CD4-positive, alpha-beta memory T cell (primary cell): ENCODE measurements at regions not wholly inside any gene's neighbourhood (a gene's known extent, or its start where the extent isn't known, plus 50 kb on each side); places are given as distances from the start of the nearest gene placed in this dataset.
A peak's percentile ranks its signal among the peaks of the same experiment; 100 is the strongest.

Experiments used
- CTCF ChIA-PET: fragments of 350-600 bp; sonication (Branson Sonifier 250); formaldehyde crosslinking; loops from one replicate; lab custom pipeline; 2021; ENCODE audit warnings: inconsistent platforms; ENCODE audit not compliant: partially characterized antibody; lab: Charles Lee
- POLR2A ChIA-PET: fragments of 350-600 bp; sonication (Branson Sonifier 250); formaldehyde crosslinking; loops from one replicate; lab custom pipeline; 2021; ENCODE audit not compliant: partially characterized antibody; lab: Charles Lee
- DNase-seq, 5 donors: peaks; one replicate each; pipeline versions ENCODE4 v3.0.0 to v3.0.0-alpha.2; 2020 to 2022; ENCODE audit warnings: mixed read lengths in 1 of 5
- H3K27ac ChIP-seq: one replicate; pipeline ENCODE4 v1.7.0; 2013; ENCODE audit warnings: low read depth, low read length
- H3K27me3 ChIP-seq: 2 replicates; pipeline ENCODE4 v1.7.0; 2013; ENCODE audit warnings: mild to moderate bottlenecking, low read length, moderate library complexity; ENCODE audit not compliant: insufficient read depth
- H3K36me3 ChIP-seq: 2 replicates; pipeline ENCODE4 v1.7.0; 2013; ENCODE audit warnings: mild to moderate bottlenecking, low read length, moderate library complexity; ENCODE audit not compliant: insufficient read depth
- H3K4me1 ChIP-seq: 2 replicates; pipeline ENCODE4 v1.7.0; 2013; ENCODE audit warnings: mild to moderate bottlenecking, low read length, moderate library complexity; ENCODE audit not compliant: insufficient read depth
- H3K4me3 ChIP-seq, 2 donors: one replicate each; pipeline ENCODE4 v1.7.0; 2013; ENCODE audit warnings: low read length in 2 of 2, mild to moderate bottlenecking in 1 of 2
- H3K9me3 ChIP-seq, 2 donors: one replicate each; pipeline ENCODE4 v1.7.0; 2013; ENCODE audit warnings: low read length in 2 of 2, control low read depth in 1 of 2; ENCODE audit not compliant: control insufficient read depth in 1 of 2
- H3K27ac Mint-ChIP-seq, 7 donors: one replicate each; pipeline ENCODE4 v1.8.0; 2020 to 2021; ENCODE audit warnings: mixed read lengths in 7 of 7, mild to moderate bottlenecking in 6 of 7, inconsistent platforms in 3 of 7, moderate library complexity in 3 of 7
- H3K27me3 Mint-ChIP-seq, 2 donors: one replicate each; pipeline ENCODE4 v1.8.0; 2020 to 2021; ENCODE audit warnings: mixed read lengths in 2 of 2
- H3K36me3 Mint-ChIP-seq, 2 donors: one replicate each; pipeline ENCODE4 v1.8.0; 2020 to 2021; ENCODE audit warnings: mixed read lengths in 2 of 2, inconsistent platforms in 1 of 2, mild to moderate bottlenecking in 1 of 2
- H3K4me1 Mint-ChIP-seq, 4 donors: one replicate each; pipeline ENCODE4 v1.8.0; 2020 to 2021; ENCODE audit warnings: mixed read lengths in 4 of 4, mild to moderate bottlenecking in 1 of 4
- H3K4me3 Mint-ChIP-seq, 8 donors: one replicate each; pipeline ENCODE4 v1.8.0; 2020 to 2021; ENCODE audit warnings: mixed read lengths in 8 of 8, mild to moderate bottlenecking in 7 of 8, moderate library complexity in 6 of 8, inconsistent platforms in 3 of 8
- H3K9me3 Mint-ChIP-seq, 8 donors: one replicate each; pipeline ENCODE4 v1.8.0; 2020 to 2021; ENCODE audit warnings: mixed read lengths in 8 of 8, mild to moderate bottlenecking in 5 of 8, inconsistent platforms in 3 of 8, moderate library complexity in 1 of 8
- intact Hi-C: fragments of 100-400 bp; cut with micrococcal nuclease; formaldehyde crosslinking; loops from one replicate; pipeline ENCODE4 v1.15.1; 2023

GRCh38 chr15:70267306-70267705 lies 169.6 kb upstream of the TLE3 start:
- H3K27me3 Mint-ChIP-seq: peaks cover 2 to 7% of the 10 kb centered on the region in 2 donors
- Histone ChIP-seq H3K4me1 (no peaks in the 10 kb centered on the region), H3K36me3 (no peaks in the 10 kb centered on the region), H3K27ac (no peak overlapping the region), H3K9me3 (no peaks in the 10 kb centered on the region), H3K4me3 (no peak overlapping the region), H3K27me3 (no peaks in the 10 kb centered on the region)
- no peak for DNase-seq
- H3K4me1 Mint-ChIP-seq: peaks cover 5 to 17% (median 9%) of the 10 kb centered on the region in 4 donors
- CTCF ChIA-PET: interaction anchor here (0.6 kb wide), 2 partner anchors 77 to 125 kb away, joined by 3 to 4 read pairs; no protein-coding TSS in a partner anchor
- POLR2A ChIA-PET: no interaction called here
- no peaks in the 10 kb centered on the region for H3K9me3 Mint-ChIP-seq
- intact Hi-C loops: no loop called here
- H3K27ac Mint-ChIP-seq: no peak overlapping the region
- H3K36me3 Mint-ChIP-seq: no peaks in the 10 kb centered on the region
- H3K4me3 Mint-ChIP-seq: peak overlapping the region in 1 of 8 donors; percentile 5

DNA sequence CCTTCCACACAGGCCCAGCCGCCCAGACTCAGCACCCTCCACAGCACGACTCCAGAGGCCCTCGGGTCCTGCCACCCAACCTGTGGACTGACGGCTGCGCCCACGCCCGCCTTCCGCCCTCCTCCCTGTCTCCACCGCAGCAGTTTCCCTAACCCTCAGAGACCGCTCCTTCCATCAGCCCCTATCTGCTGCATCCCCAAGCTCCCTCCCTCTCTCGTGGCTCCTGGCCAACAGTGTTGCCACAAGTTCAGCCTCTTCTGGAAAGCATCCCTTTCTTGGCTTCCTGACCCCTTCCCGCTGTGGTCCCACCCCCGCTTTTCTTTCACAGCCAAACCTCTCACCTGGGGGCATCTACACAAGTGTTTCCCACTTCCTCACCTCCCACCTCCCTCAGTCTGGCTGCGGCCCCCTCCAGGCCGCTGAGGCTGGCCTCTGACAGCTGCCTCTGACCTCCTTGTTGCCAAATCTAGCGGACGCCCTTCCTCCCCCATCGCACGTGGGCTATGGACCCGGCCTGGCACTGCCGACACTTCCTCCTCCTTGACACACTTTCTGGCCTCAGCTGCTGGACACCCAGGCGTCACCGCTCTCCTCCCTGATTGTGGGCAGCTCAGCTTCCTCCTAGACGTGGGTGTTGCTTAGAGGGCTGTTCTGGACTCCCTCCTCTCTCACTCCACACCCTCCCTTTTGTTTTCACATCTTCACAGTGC lies 168.8 kb upstream of the TLE3 start:
- Histone ChIP-seq H3K27ac (no peak overlapping the region), H3K9me3 (no peaks in the 10 kb centered on the region), H3K27me3 (no peaks in the 10 kb centered on the region), H3K36me3 (no peaks in the 10 kb centered on the region), H3K4me3 (no peak overlapping the region), H3K4me1 (no peaks in the 10 kb centered on the region)
- ChIA-PET CTCF (interaction anchor here (0.6 kb wide), 2 partner anchors 78 to 126 kb away, joined by 3 to 4 read pairs; no protein-coding TSS in a partner anchor), POLR2A (no interaction called here)
- Mint-ChIP-seq H3K4me3 (peak overlapping the region in 4 of 8 donors; percentile 4 to 47 (median 18)), H3K9me3 (no peaks in the 10 kb centered on the region), H3K4me1 (peaks cover 8 to 22% (median 13%) of the 10 kb centered on the region in 4 donors), H3K36me3 (no peaks in the 10 kb centered on the region), H3K27ac (peak overlapping the region in 3 of 7 donors; percentile 58 to 69 (median 64)), H3K27me3 (peaks cover 2 to 7% of the 10 kb centered on the region in 2 donors)
- intact Hi-C loops: no loop called here
- DNase-seq: no peak

GRCh38 chr15:70265986-70266385 lies 168.3 kb upstream of the TLE3 start:
- no peaks in the 10 kb centered on the region for H3K36me3 ChIP-seq
- H3K27me3 Mint-ChIP-seq: peaks cover 2 to 7% of the 10 kb centered on the region in 2 donors
- intact Hi-C loops: no loop called here
- no peak overlapping the region for H3K4me3 Mint-ChIP-seq
- no peaks in the 10 kb centered on the region for H3K27me3 ChIP-seq
- peaks cover 8 to 26% (median 13%) of the 10 kb centered on the region in 4 donors for H3K4me1 Mint-ChIP-seq
- no peaks in the 10 kb centered on the region for H3K36me3 Mint-ChIP-seq
- CTCF ChIA-PET: no interaction called here
- no peak overlapping the region for H3K27ac Mint-ChIP-seq
- H3K4me1 ChIP-seq: no peaks in the 10 kb centered on the region
- POLR2A ChIA-PET: no interaction called here
- no peaks in the 10 kb centered on the region for H3K9me3 ChIP-seq
- no peak for DNase-seq
- no peak overlapping the region for H3K4me3 ChIP-seq
- H3K27ac ChIP-seq: no peak overlapping the region
- H3K9me3 Mint-ChIP-seq: no peaks in the 10 kb centered on the region

- intact Hi-C loops: no loop called here
- Mint-ChIP-seq H3K36me3 (no peaks in the 10 kb centered on the region), H3K27ac (no peak overlapping the region), H3K27me3 (peaks cover 2 to 7% of the 10 kb centered on the region in 2 donors), H3K4me1 (peaks cover 10 to 30% (median 14%) of the 10 kb centered on the region in 4 donors), H3K4me3 (no peak overlapping the region), H3K9me3 (no peaks in the 10 kb centered on the region)
- H3K36me3 ChIP-seq: no peaks in the 10 kb centered on the region
- peaks cover 2% of the 10 kb centered on the region for H3K4me1 ChIP-seq
- no peak overlapping the region for H3K27ac ChIP-seq
- ChIA-PET CTCF (no interaction called here), POLR2A (no interaction called here)
- no peaks in the 10 kb centered on the region for H3K9me3 ChIP-seq
- no peak for DNase-seq
- H3K4me3 ChIP-seq: no peak overlapping the region
- H3K27me3 ChIP-seq: no peaks in the 10 kb centered on the region
Measured at GRCh38 chr15:70265466-70265978, 167.8 kb upstream of the TLE3 start.

- Mint-ChIP-seq H3K27ac (no peak overlapping the region), H3K9me3 (no peaks in the 10 kb centered on the region), H3K36me3 (no peaks in the 10 kb centered on the region), H3K27me3 (peaks cover 2 to 7% of the 10 kb centered on the region in 2 donors), H3K4me3 (no peak overlapping the region), H3K4me1 (peaks cover 16 to 36% (median 20%) of the 10 kb centered on the region in 4 donors)
- CTCF ChIA-PET: no interaction called here
- H3K4me1 ChIP-seq: peaks cover 8% of the 10 kb centered on the region
- H3K9me3 ChIP-seq: no peaks in the 10 kb centered on the region
- POLR2A ChIA-PET: no interaction called here
- H3K4me3 ChIP-seq: no peak overlapping the region
- intact Hi-C loops: no loop called here
- no peak for DNase-seq
- no peak overlapping the region for H3K27ac ChIP-seq
- H3K36me3 ChIP-seq: no peaks in the 10 kb centered on the region
- H3K27me3 ChIP-seq: no peaks in the 10 kb centered on the region
Measured at GRCh38 chr15:70264738-70265465, 167.2 kb upstream of the TLE3 start.

DNA sequence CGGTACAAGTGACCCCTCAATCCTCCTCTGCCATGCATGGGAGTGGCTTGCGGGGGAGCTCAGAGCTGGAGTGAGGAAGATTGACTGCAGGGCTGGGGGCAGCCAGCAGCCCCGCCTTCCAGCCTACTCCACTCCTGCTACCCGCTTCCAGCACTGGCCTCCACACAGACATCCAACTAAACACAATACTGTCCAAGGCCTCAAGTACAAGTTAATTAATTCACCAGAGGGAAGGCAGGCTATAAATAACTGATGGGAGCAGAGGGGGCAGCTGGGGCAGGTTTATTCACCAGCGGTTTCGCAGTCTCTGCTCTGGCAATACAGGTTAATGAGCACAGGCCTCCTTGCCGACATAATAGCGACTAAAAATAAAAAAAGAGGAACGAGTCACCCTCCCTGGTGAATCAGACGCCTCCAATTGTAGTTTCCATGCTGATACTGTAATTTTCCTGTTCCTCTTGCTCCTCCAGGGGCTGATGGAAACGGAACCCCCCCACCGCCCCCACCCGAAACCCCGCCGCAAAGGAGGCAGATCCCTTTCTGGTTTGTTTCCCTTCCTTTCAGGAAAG lies 166.4 kb upstream of the TLE3 start:
- Mint-ChIP-seq H3K4me1 (peaks cover 24 to 44% (median 27%) of the 10 kb centered on the region in 4 donors), H3K27ac (no peak overlapping the region), H3K27me3 (peaks cover 2 to 4% of the 10 kb centered on the region in 2 donors), H3K4me3 (no peak overlapping the region), H3K36me3 (no peaks in the 10 kb centered on the region), H3K9me3 (no peaks in the 10 kb centered on the region)
- Histone ChIP-seq H3K36me3 (no peaks in the 10 kb centered on the region), H3K27me3 (no peaks in the 10 kb centered on the region), H3K9me3 (no peaks in the 10 kb centered on the region), H3K4me3 (no peak overlapping the region), H3K27ac (no peak overlapping the region), H3K4me1 (peaks cover 17% of the 10 kb centered on the region)
- POLR2A ChIA-PET: no interaction called here
- CTCF ChIA-PET: no interaction called here
- DNase-seq: no peak
- intact Hi-C loops: no loop called here
